B cell (primary cell): ENCODE measurements at regions not wholly inside any gene's neighbourhood (a gene's known extent, or its start where the extent isn't known, plus 50 kb on each side); places are given as distances from the start of the nearest gene placed in this dataset.

Experiments used
- ATAC-seq: fragments of 200-7000 bp; cut with Tn5 transposase; one replicate; pipeline ENCODE4 v1.10.0; 2021; ENCODE audit warnings: low read depth, mild to moderate bottlenecking, moderate number of reproducible peaks, moderate library complexity
- CTCF ChIA-PET: fragments of 350-600 bp; sonication (Branson Sonifier 250); formaldehyde crosslinking; loops from one replicate; lab custom pipeline; 2021; ENCODE audit warnings: antibody characterized with exemption, inconsistent platforms; lab: Charles Lee
- POLR2A ChIA-PET: fragments of 350-600 bp; sonication (Branson Sonifier 250); formaldehyde crosslinking; loops from one replicate; lab custom pipeline; 2021; ENCODE audit warnings: antibody characterized with exemption; lab: Charles Lee
- DNase-seq: peaks from one replicate; pipeline ENCODE4 v3.0.0; 2013
- H2AFZ ChIP-seq: 2 replicates; pipeline ENCODE4 v1.6.1; 2012; ENCODE audit warnings: mild to moderate bottlenecking, low read depth, low read length; ENCODE audit not compliant: insufficient read depth, poor library complexity, severe bottlenecking
- H3K27ac ChIP-seq, 2 donors: 1 replicate in 1 of 2; 2 replicates in 1 of 2; pipeline ENCODE4 v1.5.1; 2012 to 2013; ENCODE audit warnings: low read length in 2 of 2, mild to moderate bottlenecking in 2 of 2, moderate library complexity in 1 of 2
- H3K27me3 ChIP-seq, 4 experiments: fragments of 200-600 bp in 1 of 4; sonication (generic) in 1 of 4; replicated peaks in 1 of 4; 1 replicate in 2 of 4; 2 replicates in 2 of 4; pipeline versions ENCODE4 v1.6.1 to v1.7.0; 2013 to 2016; ENCODE audit warnings: low read length in 3 of 4, mild to moderate bottlenecking in 2 of 4, mixed read lengths in 1 of 4, moderate library complexity in 1 of 4; ENCODE audit not compliant: insufficient read depth in 4 of 4, control insufficient read depth in 3 of 4; ENCODE audit errors: control extremely low read depth in 1 of 4
- H3K36me3 ChIP-seq, 2 experiments: replicated peaks in 1 of 2; 1 replicate in 1 of 2; 2 replicates in 1 of 2; pipeline versions ENCODE4 v1.6.1 to v1.7.1; 2013; ENCODE audit warnings: low read length in 1 of 2; ENCODE audit not compliant: insufficient read depth in 2 of 2, control insufficient read depth in 1 of 2; ENCODE audit errors: control extremely low read depth in 1 of 2, extremely low read depth in 1 of 2
- H3K4me1 ChIP-seq, 2 donors: fragments of 200-600 bp in 1 of 2; sonication (generic) in 1 of 2; 1 replicate in 1 of 2; 2 replicates in 1 of 2; pipeline versions ENCODE4 v1.5.1 to v1.6.1; 2013 to 2017; ENCODE audit warnings: low read length in 2 of 2; ENCODE audit not compliant: control insufficient read depth in 2 of 2, insufficient read depth in 2 of 2
- H3K4me2 ChIP-seq: replicated peaks from 2 replicates; pipeline ENCODE3; 2012; ENCODE audit warnings: mild to moderate bottlenecking, low read depth, low read length; ENCODE audit not compliant: poor library complexity, severe bottlenecking
- H3K4me3 ChIP-seq, 5 experiments: fragments of 200-600 bp in 1 of 5; sonication (generic) in 1 of 5; 1 replicate in 3 of 5; 2 replicates in 2 of 5; pipeline versions ENCODE4 v1.5.1 to v1.7.0; 2011 to 2016; ENCODE audit warnings: low read length in 4 of 5, mild to moderate bottlenecking in 4 of 5, low read depth in 2 of 5, control low read depth in 1 of 5, moderate library complexity in 1 of 5; ENCODE audit not compliant: insufficient read depth in 1 of 5; ENCODE audit errors: control extremely low read depth in 1 of 5, extremely low read depth in 1 of 5
- H3K79me2 ChIP-seq: fragments of 200-600 bp; sonication (generic); one replicate; pipeline ENCODE4 v1.6.0; 2016; ENCODE audit warnings: low read length; ENCODE audit not compliant: control insufficient read depth, insufficient read depth
- H3K9ac ChIP-seq: fragments of 200-600 bp; sonication (generic); 2 replicates; pipeline ENCODE4 v1.6.1; 2017; ENCODE audit warnings: mild to moderate bottlenecking, low read length, moderate library complexity
- H3K9me3 ChIP-seq, 3 donors: one replicate each; pipeline versions ENCODE4 v1.6.1 to v1.7.1; 2013; ENCODE audit warnings: low read length in 2 of 3; ENCODE audit not compliant: control insufficient read depth in 2 of 3, insufficient read depth in 1 of 3; ENCODE audit errors: control extremely low read depth in 1 of 3
- H4K20me1 ChIP-seq: 2 replicates; pipeline ENCODE4 v1.6.0; 2012; ENCODE audit warnings: mild to moderate bottlenecking, low read length; ENCODE audit not compliant: insufficient read depth, control insufficient read depth, poor library complexity, severe bottlenecking
- H3K27ac Mint-ChIP-seq: one replicate; pipeline ENCODE4 v1.8.0; 2021; ENCODE audit warnings: mixed read lengths
- H3K27me3 Mint-ChIP-seq: one replicate; pipeline ENCODE4 v1.8.0; 2021; ENCODE audit warnings: mixed read lengths
- H3K4me1 Mint-ChIP-seq: one replicate; pipeline ENCODE4 v1.8.0; 2021; ENCODE audit warnings: mixed read lengths
- H3K4me3 Mint-ChIP-seq: one replicate; pipeline ENCODE4 v1.8.0; 2021; ENCODE audit warnings: mixed read lengths
- H3K9me3 Mint-ChIP-seq: one replicate; pipeline ENCODE4 v1.8.0; 2022; ENCODE audit warnings: mixed read lengths; ENCODE audit not compliant: insufficient read depth
- CTCF ChIP-seq: fragments of 200-600 bp; IDR thresholded peaks from one replicate; pipeline ENCODE4 v1.8.0; 2022; ENCODE audit warnings: antibody characterized with exemption, mild to moderate bottlenecking
- EZH2 ChIP-seq: IDR thresholded peaks from 2 replicates; pipeline ENCODE4 v1.6.1; 2012; ENCODE audit warnings: borderline replicate concordance, low read depth, mild to moderate bottlenecking, moderate library complexity, low read length; ENCODE audit not compliant: insufficient read depth, poor library complexity, severe bottlenecking
- WGBS: methylation state at CpG from one replicate; pipeline ENCODE4 v1.1.5; 2013; ENCODE audit warnings: missing lambda C conversion rate; ENCODE audit not compliant: insufficient coverage; 5-methylcytosine and 5-hydroxymethylcytosine counted together
- intact Hi-C: fragments of 100-400 bp; cut with micrococcal nuclease; formaldehyde crosslinking; loops from one replicate; pipeline ENCODE4 v1.10.0; 2022

- H3K36me3 ChIP-seq = no peaks in the 10 kb centered on the region
- H3K4me3 ChIP-seq = no peak overlapping the region
- H2AFZ ChIP-seq = peak overlapping the region; percentile 33
- no peaks in the 10 kb centered on the region for H3K27me3 Mint-ChIP-seq
- TF ChIP-seq EZH2 (no peak), CTCF (no peak)
- ATAC-seq (no peak), DNase-seq (peak; percentile 25)
- POLR2A ChIA-PET = no interaction called here
- no peaks in the 10 kb centered on the region for H3K9me3 ChIP-seq
- H3K9me3 Mint-ChIP-seq = no peaks in the 10 kb centered on the region
- WGBS = 43% methylated on average over 3 of the region's 10 CpGs
- peak overlapping the region; percentile 61 for H3K4me3 Mint-ChIP-seq
- H3K4me1 ChIP-seq = peaks cover 19 to 38% of the 10 kb centered on the region in 2 donors
- intact Hi-C loops = loop anchor here (5.0 kb wide), 2 partner anchors 585 to 630 kb away; partner anchors contain the start of gene TFB1M
- H3K79me2 ChIP-seq = no peaks in the 10 kb centered on the region
- no peak overlapping the region for H3K9ac ChIP-seq
- H4K20me1 ChIP-seq = no peaks in the 10 kb centered on the region
- no peaks in the 10 kb centered on the region for H3K27me3 ChIP-seq
- H3K27ac Mint-ChIP-seq = peak overlapping the region; percentile 88
- peak overlapping the region; percentile 55 to 76 for H3K27ac ChIP-seq
- H3K4me2 ChIP-seq = peak overlapping the region; percentile 35
- H3K4me1 Mint-ChIP-seq = peaks cover 32% of the 10 kb centered on the region
- CTCF ChIA-PET = interaction anchor here (1.0 to 3.8 kb wide), 3 partner anchors 8 to 245 kb away, joined by 3 to 35 read pairs (median 32); no protein-coding TSS in a partner anchor
Measured at GRCh38 chr6:154682633-154683125, 50.5 kb upstream of the SCAF8 start.
